Neural cell (in vitro differentiated cells): ENCODE measurements at regions not wholly inside any gene's neighbourhood (a gene's known extent, or its start where the extent isn't known, plus 50 kb on each side); places are given as distances from the start of the nearest gene placed in this dataset.

ENCODE experiments used
- H2AFZ ChIP-seq: fragments of 200-600, 300-800 bp; sonication (generic), shearing (Covaris generic); 2 replicates; pipeline ENCODE4 v1.6.0; 2014; ENCODE audit warnings: low read depth, mild to moderate bottlenecking, antibody characterized with exemption, low read length, moderate library complexity
- H3F3A ChIP-seq: fragments of 200-600 bp; shearing (Covaris generic); 2 replicates; pipeline ENCODE4 v1.6.1; 2016; ENCODE audit warnings: mild to moderate bottlenecking, moderate library complexity, mixed read lengths, antibody characterized with exemption, low read length; ENCODE audit not compliant: insufficient read depth, poor library complexity, severe bottlenecking
- H3K27ac ChIP-seq: fragments of 200-600, 300-800 bp; sonication (generic), shearing (Covaris generic); 2 replicates; pipeline ENCODE4 v1.5.1; 2014; ENCODE audit warnings: mild to moderate bottlenecking, low read length, moderate library complexity
- H3K27me3 ChIP-seq: fragments of 300-800, 200-600 bp; sonication (generic), shearing (Covaris generic); 2 replicates; pipeline ENCODE4 v1.6.0; 2014; ENCODE audit warnings: mild to moderate bottlenecking, low read depth, low read length, moderate library complexity; ENCODE audit not compliant: insufficient read depth
- H3K36me3 ChIP-seq: fragments of 300-800, 200-600 bp; sonication (generic), shearing (Covaris generic); 2 replicates; pipeline ENCODE4 v1.5.1; 2014; ENCODE audit warnings: mild to moderate bottlenecking, antibody characterized with exemption, low read length, moderate library complexity; ENCODE audit not compliant: insufficient read depth
- H3K4me2 ChIP-seq: fragments of 300-800, 200-600 bp; sonication (generic), shearing (Covaris generic); 2 replicates; pipeline ENCODE4 v1.6.0; 2014; ENCODE audit warnings: mild to moderate bottlenecking, low read length
- H3K4me3 ChIP-seq: fragments of 300-800, 200-600 bp; sonication (generic), shearing (Covaris generic); 2 replicates; pipeline ENCODE4 v1.5.1; 2014; ENCODE audit warnings: mild to moderate bottlenecking, low read length, moderate library complexity
- H3K79me2 ChIP-seq: fragments of 200-600 bp; shearing (Covaris generic); replicated peaks from 2 replicates; pipeline ENCODE4 v1.6.0; 2014; ENCODE audit warnings: mild to moderate bottlenecking, low read length, moderate library complexity; ENCODE audit not compliant: insufficient read depth
- H3K9ac ChIP-seq: fragments of 300-800, 200-600 bp; sonication (generic), shearing (Covaris generic); 2 replicates; pipeline ENCODE4 v1.6.1; 2016; ENCODE audit warnings: mild to moderate bottlenecking, low read length, mixed read lengths
- H3K9me2 ChIP-seq: fragments of 200-600 bp; shearing (Covaris generic); 2 replicates; pipeline ENCODE4 v1.6.1; 2016; ENCODE audit warnings: mild to moderate bottlenecking, low read length, mixed read lengths; ENCODE audit not compliant: insufficient read depth
- H3K9me3 ChIP-seq: fragments of 200-600, 300-800 bp; sonication (generic), shearing (Covaris generic); 2 replicates; pipeline ENCODE4 v1.6.1; 2016; ENCODE audit warnings: mild to moderate bottlenecking, mixed run types, low read length, moderate library complexity, mixed read lengths
- H4K20me1 ChIP-seq: fragments of 200-600 bp; shearing (Covaris generic); 2 replicates; pipeline ENCODE4 v1.6.1; 2016; ENCODE audit warnings: mild to moderate bottlenecking, mixed run types; ENCODE audit not compliant: insufficient read depth
- EP300 ChIP-seq: fragments of 450-650 bp; conservative IDR thresholded peaks from 2 replicates; pipeline ENCODE4 v1.6.1; 2014; ENCODE audit warnings: antibody characterized with exemption, mild to moderate bottlenecking, moderate library complexity; ENCODE audit not compliant: poor library complexity, severe bottlenecking
- EZH2 ChIP-seq: fragments of 200-600, 300-800 bp; shearing (Covaris generic), sonication (generic); IDR thresholded peaks from 2 replicates; pipeline ENCODE4 v1.6.1; 2014; ENCODE audit warnings: antibody characterized with exemption, low read length, borderline replicate concordance, mild to moderate bottlenecking; ENCODE audit not compliant: insufficient read depth, poor library complexity, severe bottlenecking
- MXI1 ChIP-seq: fragments of 450-650 bp; conservative IDR thresholded peaks from 2 replicates; pipeline ENCODE4 v1.6.1; 2014; ENCODE audit warnings: antibody characterized with exemption, mild to moderate bottlenecking; ENCODE audit not compliant: poor library complexity, severe bottlenecking
- POLR2AphosphoS5 ChIP-seq: IDR thresholded peaks from 2 replicates; pipeline ENCODE4 v1.6.1; 2012
- RAD21 ChIP-seq: fragments of 450-650 bp; conservative IDR thresholded peaks from 2 replicates; pipeline ENCODE4 v1.6.1; 2014; ENCODE audit warnings: antibody characterized with exemption, mild to moderate bottlenecking, moderate library complexity
- REST ChIP-seq: IDR thresholded peaks from 2 replicates; pipeline ENCODE4 v1.6.1; 2012; ENCODE audit warnings: borderline replicate concordance
- SMC3 ChIP-seq: fragments of 450-650 bp; conservative IDR thresholded peaks from 2 replicates; pipeline ENCODE4 v1.6.1; 2014; ENCODE audit warnings: antibody characterized with exemption, mild to moderate bottlenecking, moderate library complexity; ENCODE audit not compliant: poor library complexity
- TAF1 ChIP-seq: IDR thresholded peaks from 2 replicates; pipeline ENCODE4 v1.6.1; 2012; ENCODE audit warnings: low read depth
- TF ChIP-seq, protein P1 (sequence below): fragments of 450-650 bp; IDR thresholded peaks from 2 replicates; pipeline ENCODE4 v1.5.1; 2014; ENCODE audit warnings: antibody characterized with exemption, mild to moderate bottlenecking, moderate library complexity; ENCODE audit not compliant: poor library complexity, severe bottlenecking

GRCh38 chrX:443536-444210, 57.0 kb upstream of the PPP2R3B start:
- Histone ChIP-seq H3K9ac (no peak overlapping the region), H3K4me3 (no peak overlapping the region), H4K20me1 (no peaks in the 10 kb centered on the region), H3K79me2 (no peaks in the 10 kb centered on the region), H3K36me3 (no peaks in the 10 kb centered on the region), H3F3A (no peaks in the 10 kb centered on the region), H3K4me2 (no peak overlapping the region), H2AFZ (no peak overlapping the region), H3K9me2 (no peaks in the 10 kb centered on the region), H3K27ac (no peak overlapping the region), H3K9me3 (no peaks in the 10 kb centered on the region), H3K27me3 (peaks cover 3% of the 10 kb centered on the region)
- TF ChIP-seq MXI1 (no peak), REST (no peak), POLR2AphosphoS5 (no peak), TAF1 (no peak), EZH2 (no peak), RAD21 (no peak), EP300 (no peak), SMC3 (no peak)
- TF ChIP-seq, protein P1, sequence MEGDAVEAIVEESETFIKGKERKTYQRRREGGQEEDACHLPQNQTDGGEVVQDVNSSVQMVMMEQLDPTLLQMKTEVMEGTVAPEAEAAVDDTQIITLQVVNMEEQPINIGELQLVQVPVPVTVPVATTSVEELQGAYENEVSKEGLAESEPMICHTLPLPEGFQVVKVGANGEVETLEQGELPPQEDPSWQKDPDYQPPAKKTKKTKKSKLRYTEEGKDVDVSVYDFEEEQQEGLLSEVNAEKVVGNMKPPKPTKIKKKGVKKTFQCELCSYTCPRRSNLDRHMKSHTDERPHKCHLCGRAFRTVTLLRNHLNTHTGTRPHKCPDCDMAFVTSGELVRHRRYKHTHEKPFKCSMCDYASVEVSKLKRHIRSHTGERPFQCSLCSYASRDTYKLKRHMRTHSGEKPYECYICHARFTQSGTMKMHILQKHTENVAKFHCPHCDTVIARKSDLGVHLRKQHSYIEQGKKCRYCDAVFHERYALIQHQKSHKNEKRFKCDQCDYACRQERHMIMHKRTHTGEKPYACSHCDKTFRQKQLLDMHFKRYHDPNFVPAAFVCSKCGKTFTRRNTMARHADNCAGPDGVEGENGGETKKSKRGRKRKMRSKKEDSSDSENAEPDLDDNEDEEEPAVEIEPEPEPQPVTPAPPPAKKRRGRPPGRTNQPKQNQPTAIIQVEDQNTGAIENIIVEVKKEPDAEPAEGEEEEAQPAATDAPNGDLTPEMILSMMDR = no peak

DNA sequence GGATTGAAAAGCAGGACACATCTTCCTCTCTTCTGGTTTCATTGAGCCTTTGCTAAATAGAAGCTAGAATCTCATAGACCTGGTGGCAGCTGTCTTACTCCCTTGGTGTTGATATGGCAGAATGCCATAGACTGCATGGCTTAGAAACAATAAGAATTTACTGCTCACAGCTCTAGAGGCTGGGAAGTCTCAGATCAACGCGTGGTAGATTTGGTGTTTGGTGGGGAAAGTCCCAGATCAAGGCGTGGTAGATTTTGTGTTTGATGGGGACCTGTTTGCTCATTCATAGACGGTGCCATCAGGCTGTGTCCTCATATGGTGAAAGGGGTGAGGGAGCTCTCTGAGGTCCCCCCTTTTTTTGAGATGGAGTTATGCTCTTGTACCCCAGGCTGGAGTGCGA, 57.6 kb upstream of the PPP2R3B start:
- H3K27ac ChIP-seq = no peak overlapping the region
- H3K4me2 ChIP-seq = no peak overlapping the region
- no peak overlapping the region for H3K4me3 ChIP-seq
- no peak for TF ChIP-seq TAF1
- TF ChIP-seq MXI1 = no peak
- TF ChIP-seq RAD21 = no peak
- no peak for TF ChIP-seq SMC3
- TF ChIP-seq EP300 = no peak
- TF ChIP-seq POLR2AphosphoS5 = no peak
- no peak for TF ChIP-seq REST
- TF ChIP-seq, protein P1 = no peak
- TF ChIP-seq EZH2 = no peak
- H4K20me1 ChIP-seq = no peaks in the 10 kb centered on the region
- no peaks in the 10 kb centered on the region for H3K79me2 ChIP-seq
- no peaks in the 10 kb centered on the region for H3K9me3 ChIP-seq
- no peak overlapping the region for H2AFZ ChIP-seq
- H3K27me3 ChIP-seq = peaks cover 6% of the 10 kb centered on the region
- no peak overlapping the region for H3K9ac ChIP-seq
- no peaks in the 10 kb centered on the region for H3F3A ChIP-seq
- H3K36me3 ChIP-seq = no peaks in the 10 kb centered on the region
- H3K9me2 ChIP-seq = no peaks in the 10 kb centered on the region
